ENCODE measurements at regions not wholly inside any gene's neighbourhood (a gene's known extent, or its start where the extent isn't known, plus 50 kb on each side); places are given as distances from the start of the nearest gene placed in this dataset.
"Not testable (repeated sequence)": the region's sequence is repeated elsewhere in the genome, so short reads cannot be mapped to it uniquely, and the experiment has no call there.

DNA sequence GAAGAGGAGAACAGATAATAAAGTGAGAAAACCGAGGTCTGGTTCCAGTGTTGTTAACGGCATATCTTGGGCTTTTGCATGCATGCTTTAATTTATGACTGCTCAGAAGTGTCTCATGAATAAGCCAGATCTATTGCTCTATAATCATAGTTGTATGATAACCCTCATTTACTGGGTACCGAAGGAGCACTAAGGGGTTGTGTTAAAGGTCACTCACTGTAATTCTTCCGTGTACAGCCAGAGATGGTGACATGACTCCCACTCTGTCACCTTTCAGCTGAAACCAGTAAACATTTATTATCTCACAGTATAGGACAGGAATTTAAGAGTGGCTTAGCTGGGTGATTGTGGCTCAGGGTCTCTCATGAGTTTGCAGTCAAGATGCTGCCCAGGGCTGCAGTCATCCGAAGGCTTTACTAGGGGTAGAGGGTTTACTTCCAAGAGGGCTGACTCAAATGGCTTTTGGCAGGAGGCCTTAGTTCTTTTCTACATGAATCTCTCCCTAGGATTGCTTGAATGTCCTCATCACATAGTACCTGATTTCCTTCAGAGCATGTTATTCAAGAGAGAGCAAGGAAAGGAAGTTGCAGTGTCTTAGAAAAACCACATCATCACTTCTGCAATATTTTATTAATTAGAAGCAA lies 107.0 kb downstream of the NAB1 start:
- Mint-ChIP-seq H3K4me3 (ENCODE audit: low read depth, unreplicated experiment) (no peak overlapping the region), H3K36me3 (ENCODE audit: insufficient read depth, unreplicated experiment) (peaks cover 5% of the 10 kb centered on the region), H3K27me3 (ENCODE audit: unreplicated experiment) (no peaks in the 10 kb centered on the region), H3K4me1 (ENCODE audit: low read depth, unreplicated experiment) (peaks cover 13% of the 10 kb centered on the region), H3K9me3 (ENCODE audit: low read depth, unreplicated experiment) (no peaks in the 10 kb centered on the region), H3K27ac (ENCODE audit: unreplicated experiment) (no peak overlapping the region)
- BruUV-seq (replicated peaks): no TSS peak
- DNase-seq: no peak
- intact Hi-C loops (cut with micrococcal nuclease; ENCODE audit: unreplicated experiment): no loop called here
- CTCF ChIA-PET: no interaction called here
- no peak for TF ChIP-seq CTCF (IDR thresholded peaks at IDR 0.05; ENCODE audit: unreplicated experiment)

DNA sequence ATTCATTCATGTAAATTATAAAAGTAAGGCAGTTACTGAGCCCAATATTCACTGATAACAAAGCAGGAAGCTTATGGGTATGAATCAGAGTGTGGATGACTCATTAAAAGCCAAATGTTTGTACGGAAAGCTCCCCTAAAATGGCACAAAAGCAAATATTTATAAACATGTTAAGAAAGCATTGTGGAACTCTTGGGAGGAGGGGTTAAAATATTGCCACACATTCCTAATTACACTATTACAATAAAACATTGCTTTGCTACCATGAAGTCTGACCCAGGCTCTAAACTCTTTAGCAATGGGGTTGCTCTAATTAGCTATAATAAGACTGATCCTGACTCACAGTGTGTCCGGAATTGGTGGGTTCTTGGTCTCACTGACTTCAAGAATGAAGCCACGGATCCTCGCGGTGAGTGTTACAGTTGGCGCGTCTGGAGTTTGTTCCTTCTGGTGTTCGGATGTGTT lies 110.9 kb downstream of the NAB1 start:
- Mint-ChIP-seq H3K4me3 (ENCODE audit: low read depth, unreplicated experiment) (no peak overlapping the region), H3K27ac (ENCODE audit: unreplicated experiment) (peak overlapping the region; percentile 58), H3K27me3 (ENCODE audit: unreplicated experiment) (no peaks in the 10 kb centered on the region), H3K9me3 (ENCODE audit: low read depth, unreplicated experiment) (no peaks in the 10 kb centered on the region), H3K36me3 (ENCODE audit: insufficient read depth, unreplicated experiment) (peaks cover 5% of the 10 kb centered on the region), H3K4me1 (ENCODE audit: low read depth, unreplicated experiment) (peaks cover 23% of the 10 kb centered on the region)
- DNase-seq: peak; percentile 16
- CTCF ChIA-PET: interaction anchor here (0.6 to 1.3 kb wide), 4 partner anchors 41 to 216 kb away, joined by 3 to 9 read pairs (median 4); no protein-coding TSS in a partner anchor
- intact Hi-C loops (cut with micrococcal nuclease; ENCODE audit: unreplicated experiment): no loop called here
- BruUV-seq (replicated peaks): no TSS peak
- no peak for TF ChIP-seq CTCF (IDR thresholded peaks at IDR 0.05; ENCODE audit: unreplicated experiment)

GRCh38 chr2:190760353-190761150 lies 111.7 kb downstream of the NAB1 start:
- H3K9me3 Mint-ChIP-seq (ENCODE audit: low read depth, unreplicated experiment); H3K4me3 Mint-ChIP-seq (ENCODE audit: low read depth, unreplicated experiment); H3K27me3 Mint-ChIP-seq (ENCODE audit: unreplicated experiment); DNase-seq; intact Hi-C loops (cut with micrococcal nuclease; ENCODE audit: unreplicated experiment); H3K36me3 Mint-ChIP-seq (ENCODE audit: insufficient read depth, unreplicated experiment); BruUV-seq (replicated peaks): not testable (repeated sequence)
- CTCF ChIA-PET: interaction anchor here (0.6 kb wide), 1 partner anchor 377 kb away, joined by 3 read pairs; no protein-coding TSS in a partner anchor
- H3K4me1 Mint-ChIP-seq (ENCODE audit: low read depth, unreplicated experiment): peaks cover 25% of the 10 kb centered on the region
- peak overlapping the region; percentile 58 for H3K27ac Mint-ChIP-seq (ENCODE audit: unreplicated experiment)

DNA sequence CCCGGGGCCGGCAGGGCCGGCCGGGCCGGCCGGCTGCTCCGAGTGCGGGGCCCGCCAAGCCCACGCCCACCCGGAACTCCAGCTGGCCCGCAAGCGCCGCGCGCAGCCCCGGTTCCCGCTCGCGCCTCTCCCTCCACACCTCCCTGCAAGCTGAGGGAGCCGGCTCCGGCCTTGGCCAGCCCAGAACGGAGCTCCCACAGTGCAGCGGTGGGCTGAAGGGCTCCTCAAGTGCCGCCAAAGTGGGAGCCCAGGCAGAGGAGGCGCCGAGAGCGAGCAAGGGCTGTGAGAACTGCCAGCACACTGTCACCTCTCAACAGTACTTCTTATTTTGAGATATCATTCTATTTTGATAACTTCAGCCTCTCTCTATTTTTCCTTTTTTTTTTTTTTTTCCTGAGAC lies 112.3 kb downstream of the NAB1 start:
- H3K36me3 Mint-ChIP-seq (ENCODE audit: insufficient read depth, unreplicated experiment); H3K27ac Mint-ChIP-seq (ENCODE audit: unreplicated experiment); H3K27me3 Mint-ChIP-seq (ENCODE audit: unreplicated experiment); BruUV-seq (replicated peaks); H3K4me3 Mint-ChIP-seq (ENCODE audit: low read depth, unreplicated experiment); DNase-seq; H3K9me3 Mint-ChIP-seq (ENCODE audit: low read depth, unreplicated experiment); intact Hi-C loops (cut with micrococcal nuclease; ENCODE audit: unreplicated experiment): not testable (repeated sequence)
- peaks cover 31% of the 10 kb centered on the region for H3K4me1 Mint-ChIP-seq (ENCODE audit: low read depth, unreplicated experiment)
- CTCF ChIA-PET: interaction anchor here (0.6 kb wide), 1 partner anchor 378 kb away, joined by 3 read pairs; no protein-coding TSS in a partner anchor

DNA sequence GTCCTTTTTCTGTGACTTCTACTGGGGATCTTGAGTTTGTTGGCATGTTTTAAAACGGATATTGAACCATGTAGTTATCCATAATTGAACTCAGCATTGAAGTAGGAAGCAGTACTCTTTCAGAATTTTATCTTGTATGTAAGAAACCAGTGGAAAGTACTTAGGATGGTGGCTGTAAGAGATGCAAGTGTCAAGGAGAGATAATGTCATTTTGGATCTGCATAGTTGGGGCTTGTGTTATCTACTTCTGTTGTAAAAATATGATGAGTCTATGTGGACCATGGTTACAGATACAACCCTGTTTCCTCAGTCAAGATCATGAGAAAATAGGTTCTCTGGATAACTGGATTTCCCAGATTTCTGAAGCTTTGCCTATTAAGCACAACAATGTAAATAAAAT lies 113.7 kb downstream of the NAB1 start:
- peaks cover 39% of the 10 kb centered on the region for H3K4me1 Mint-ChIP-seq (ENCODE audit: low read depth, unreplicated experiment)
- no peak overlapping the region for H3K27ac Mint-ChIP-seq (ENCODE audit: unreplicated experiment)
- CTCF ChIA-PET: no interaction called here
- DNase-seq: no peak
- no TSS peak for BruUV-seq (replicated peaks)
- H3K36me3 Mint-ChIP-seq (ENCODE audit: insufficient read depth, unreplicated experiment): peaks cover 5% of the 10 kb centered on the region
- H3K4me3 Mint-ChIP-seq (ENCODE audit: low read depth, unreplicated experiment): no peak overlapping the region
- intact Hi-C loops (cut with micrococcal nuclease; ENCODE audit: unreplicated experiment): no loop called here
- no peaks in the 10 kb centered on the region for H3K27me3 Mint-ChIP-seq (ENCODE audit: unreplicated experiment)
- H3K9me3 Mint-ChIP-seq (ENCODE audit: low read depth, unreplicated experiment): no peaks in the 10 kb centered on the region
- TF ChIP-seq CTCF (IDR thresholded peaks at IDR 0.05; ENCODE audit: unreplicated experiment): no peak

All from Calu3 (cell line).